ENCODE measurements at regions not wholly inside any gene's neighbourhood (a gene's known extent, or its start where the extent isn't known, plus 50 kb on each side); places are given as distances from the start of the nearest gene placed in this dataset.

DNA sequence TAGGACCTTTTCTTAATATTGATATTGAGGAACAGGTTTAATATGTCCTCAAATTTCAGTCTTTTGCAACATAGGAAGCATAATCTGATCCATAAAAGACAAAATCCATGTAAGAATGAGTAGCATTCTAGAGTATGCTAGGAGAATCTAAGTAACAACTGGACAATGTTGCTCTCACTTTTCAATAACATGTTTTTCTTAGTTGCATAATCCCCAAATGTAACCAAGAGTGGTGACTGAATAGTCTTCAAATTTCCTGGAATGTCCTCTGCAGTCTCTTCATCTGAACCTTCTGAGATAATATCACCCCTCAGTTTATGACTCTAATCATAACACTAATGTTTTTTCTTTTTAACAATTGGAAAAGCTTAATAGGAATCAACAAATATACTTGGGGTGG lies 110.0 kb upstream of the ZEB2 start:
- Mint-ChIP-seq H3K9me3 (peaks cover 5% of the 10 kb centered on the region in 2 experiments; a peak in 3 of 5 replicates), H3K27me3 (ENCODE audit: low read depth) (no peaks in the 10 kb centered on the region), H3K27ac (no peak overlapping the region), H3K4me1 (peaks cover 13 to 18% of the 10 kb centered on the region in 2 experiments), H3K4me3 (no peak overlapping the region), H3K36me3 (ENCODE audit: insufficient read depth in 1 of 3, low read depth in 3 of 3) (0 out of 7 replicates have a peak, but pooled peaks cover 0 to 1% (median 0%) of the 10 kb centered on the region in 3 experiments)
- H4K91ac ChIP-seq (ENCODE audit: insufficient read length, low read depth, low read length): no peak overlapping the region
- no peak overlapping the region for H2BK15ac ChIP-seq (ENCODE audit: low read depth, low read length)
- no peak overlapping the region for H3K14ac ChIP-seq (ENCODE audit: insufficient read depth, low read length)
- H3K79me2 ChIP-seq (ENCODE audit: insufficient read depth, low read length): no peaks in the 10 kb centered on the region
- H3K9me3 ChIP-seq (ENCODE audit: control insufficient read depth, low read depth, low read length): no peaks in the 10 kb centered on the region
- H4K20me1 ChIP-seq (ENCODE audit: control insufficient read depth, insufficient read depth, insufficient read length): no peaks in the 10 kb centered on the region
- H3K4ac ChIP-seq (ENCODE audit: low read depth, low read length): no peak overlapping the region
- no peaks in the 10 kb centered on the region for H3K27me3 ChIP-seq (ENCODE audit: insufficient read depth, low read length)
- DNase-seq: no peak
- H2BK12ac ChIP-seq (ENCODE audit: insufficient read length, low read depth, low read length): no peak overlapping the region
- no peak overlapping the region for H2BK20ac ChIP-seq (ENCODE audit: low read depth, low read length, poor library complexity, severe bottlenecking)
- no peaks in the 10 kb centered on the region for H3K79me1 ChIP-seq (ENCODE audit: insufficient read depth, low read depth, low read length, poor library complexity, severe bottlenecking)
- H4K8ac ChIP-seq (replicated peaks; ENCODE audit: insufficient read length, low read depth, low read length): no peak overlapping the region
- H2AFZ ChIP-seq (ENCODE audit: low read length): no peak overlapping the region
- no peak overlapping the region for H3K9ac ChIP-seq (ENCODE audit: extremely low read depth, insufficient read length, low read length)
- H3K27ac ChIP-seq (ENCODE audit: insufficient read length, low read depth, low read length): no peak overlapping the region
- H3K56ac ChIP-seq (ENCODE audit: insufficient read length, low read depth, low read length): no peak overlapping the region
- 0 out of 2 replicates have a peak, but pooled peaks cover 2% of the 10 kb centered on the region for H3K4me1 ChIP-seq (ENCODE audit: insufficient read depth, low read length)
- H3K18ac ChIP-seq (ENCODE audit: insufficient read length, low read depth, low read length): no peak overlapping the region
- H2BK120ac ChIP-seq (ENCODE audit: low read depth, low read length, poor library complexity, severe bottlenecking): no peak overlapping the region
- no peak overlapping the region for H3T11ph ChIP-seq (ENCODE audit: low read length)
- no peak overlapping the region for H3K4me2 ChIP-seq (ENCODE audit: insufficient read depth, insufficient read length, low read length)
- TF ChIP-seq, protein P1, sequence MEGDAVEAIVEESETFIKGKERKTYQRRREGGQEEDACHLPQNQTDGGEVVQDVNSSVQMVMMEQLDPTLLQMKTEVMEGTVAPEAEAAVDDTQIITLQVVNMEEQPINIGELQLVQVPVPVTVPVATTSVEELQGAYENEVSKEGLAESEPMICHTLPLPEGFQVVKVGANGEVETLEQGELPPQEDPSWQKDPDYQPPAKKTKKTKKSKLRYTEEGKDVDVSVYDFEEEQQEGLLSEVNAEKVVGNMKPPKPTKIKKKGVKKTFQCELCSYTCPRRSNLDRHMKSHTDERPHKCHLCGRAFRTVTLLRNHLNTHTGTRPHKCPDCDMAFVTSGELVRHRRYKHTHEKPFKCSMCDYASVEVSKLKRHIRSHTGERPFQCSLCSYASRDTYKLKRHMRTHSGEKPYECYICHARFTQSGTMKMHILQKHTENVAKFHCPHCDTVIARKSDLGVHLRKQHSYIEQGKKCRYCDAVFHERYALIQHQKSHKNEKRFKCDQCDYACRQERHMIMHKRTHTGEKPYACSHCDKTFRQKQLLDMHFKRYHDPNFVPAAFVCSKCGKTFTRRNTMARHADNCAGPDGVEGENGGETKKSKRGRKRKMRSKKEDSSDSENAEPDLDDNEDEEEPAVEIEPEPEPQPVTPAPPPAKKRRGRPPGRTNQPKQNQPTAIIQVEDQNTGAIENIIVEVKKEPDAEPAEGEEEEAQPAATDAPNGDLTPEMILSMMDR (conservative IDR thresholded peaks at IDR 0.05): no peak
- no peak overlapping the region for H3K23ac ChIP-seq (ENCODE audit: insufficient read length, low read depth, low read length)
- H2AK5ac ChIP-seq (ENCODE audit: insufficient read length, low read length): no peak overlapping the region
- no peak overlapping the region for H2BK5ac ChIP-seq (ENCODE audit: insufficient read length, low read length)
- no peaks in the 10 kb centered on the region for H3K23me2 ChIP-seq (ENCODE audit: insufficient read length, low read depth, low read length, poor library complexity, severe bottlenecking)
- no peak overlapping the region for H4K5ac ChIP-seq (ENCODE audit: insufficient read length, low read depth, low read length)
